LNCAP (cell line): ENCODE measurements at regions not wholly inside any gene's neighbourhood (a gene's known extent, or its start where the extent isn't known, plus 50 kb on each side); places are given as distances from the start of the nearest gene placed in this dataset.

Experiments used
- CTCF ChIP-seq: fragments of 450-650 bp; IDR thresholded peaks from 2 replicates; pipeline ENCODE4 v1.5.1; 2017; ENCODE audit warnings: mild to moderate bottlenecking

- no peak for TF ChIP-seq CTCF
Measured at GRCh38 chr9:3756071-3756470, 230.3 kb upstream of the RFX3 start.

DNA sequence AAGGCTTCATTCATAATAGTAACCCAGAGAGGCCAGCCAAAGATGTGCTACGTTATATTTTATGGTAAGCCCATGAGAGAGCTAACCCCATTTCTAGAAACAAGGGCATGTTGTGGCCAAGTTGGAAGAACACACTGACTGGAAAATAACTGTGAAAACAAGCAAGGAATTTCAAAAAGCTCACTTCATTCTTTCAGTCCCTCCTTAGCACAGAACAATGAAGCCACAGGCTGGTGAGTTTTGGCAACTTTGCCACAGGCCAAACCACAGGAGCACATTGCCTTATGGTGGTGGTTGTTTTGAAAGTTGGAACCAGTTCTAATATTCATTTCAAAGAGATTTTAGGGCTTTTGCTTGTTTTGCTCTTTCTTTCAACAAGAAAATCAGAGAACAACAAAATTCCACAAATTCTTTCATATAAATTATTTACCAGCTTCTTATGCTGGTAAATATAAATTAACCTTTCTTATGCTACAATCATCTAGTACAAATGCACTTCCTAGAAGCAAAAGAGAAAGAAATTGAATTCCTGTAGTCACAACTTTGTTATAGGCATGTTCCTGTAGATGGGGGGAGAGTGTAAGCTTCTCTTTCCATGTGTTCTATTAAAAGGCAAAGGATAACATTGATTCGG, 225.4 kb upstream of the RFX3 start:
- no peak for TF ChIP-seq CTCF

- TF ChIP-seq CTCF = no peak
Measured at GRCh38 chr9:3750321-3750720, 224.5 kb upstream of the RFX3 start.

DNA sequence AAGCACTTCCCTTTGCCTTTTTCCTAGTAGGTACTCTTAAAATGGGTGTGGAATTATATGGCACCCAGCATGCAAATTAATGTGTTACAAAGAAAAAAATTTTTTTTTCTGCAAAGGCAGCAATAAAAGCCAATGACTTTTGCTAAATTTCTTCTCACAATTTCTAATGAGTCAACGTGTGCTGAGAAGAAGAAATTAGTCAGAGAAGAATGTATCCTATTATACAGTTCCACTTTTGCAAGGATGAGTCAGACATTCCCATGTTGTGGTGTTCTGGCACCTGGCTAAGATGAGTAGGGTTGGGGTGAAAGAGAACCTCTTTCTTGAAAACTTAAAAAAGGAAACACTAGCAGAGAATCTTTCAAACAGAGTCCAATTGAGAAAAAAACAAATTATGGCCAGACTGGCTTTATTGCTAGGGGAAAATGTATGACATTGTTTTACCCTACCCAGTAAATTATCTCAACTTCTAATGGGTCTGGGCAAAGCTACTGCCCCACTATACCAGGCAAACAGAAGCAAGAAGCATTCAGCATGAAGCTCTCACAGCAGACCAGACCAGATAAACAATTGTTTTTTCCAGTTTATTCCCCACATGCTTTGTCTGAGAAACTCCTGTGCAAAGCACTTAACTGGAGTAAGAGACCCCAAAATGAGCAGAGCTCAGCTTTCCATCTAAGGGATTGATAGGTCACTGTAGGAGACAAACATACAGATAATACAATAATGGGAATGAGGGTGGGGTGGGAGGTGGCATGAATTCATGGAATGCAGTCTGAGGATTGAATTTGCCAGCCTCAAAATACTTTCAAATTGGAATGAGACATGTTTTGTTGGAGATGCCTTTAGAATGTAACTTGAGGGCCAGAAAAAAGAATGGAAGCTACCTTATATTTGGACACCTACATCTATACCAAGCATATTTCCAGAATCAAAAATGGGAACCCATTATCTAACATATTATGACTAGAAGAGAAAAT, 220.8 kb upstream of the RFX3 start:
- no peak for TF ChIP-seq CTCF

GRCh38 chr9:3743901-3744413, 218.2 kb upstream of the RFX3 start:
- no peak for TF ChIP-seq CTCF

- no peak for TF ChIP-seq CTCF
Measured at GRCh38 chr9:3742586-3742985, 216.8 kb upstream of the RFX3 start.

GRCh38 chr9:3741729-3742128, 215.9 kb upstream of the RFX3 start:
- no peak for TF ChIP-seq CTCF
